Kidney (tissue), 13 donors: ENCODE measurements at regions not wholly inside any gene's neighbourhood (a gene's known extent, or its start where the extent isn't known, plus 50 kb on each side); places are given as distances from the start of the nearest gene placed in this dataset.

Source experiments
- DNase-seq, 5 donors: peaks; one replicate each; pipeline ENCODE4 v3.0.0-alpha.2; 2013 to 2020
- FAIRE-seq: peaks from 2 replicates; lab custom pipeline; 2012; peaks lifted over from hg19 to GRCh38; lab: Jason Lieb, UNC
- H3K27ac ChIP-seq, 2 donors: one replicate each; pipeline ENCODE4 v1.7.0; 2013; ENCODE audit warnings: low read depth in 2 of 2, low read length in 2 of 2, inconsistent platforms in 1 of 2
- H3K27me3 ChIP-seq: one replicate; pipeline ENCODE4 v1.7.1; 2013; ENCODE audit warnings: low read length, inconsistent platforms; ENCODE audit not compliant: control insufficient read depth, insufficient read depth
- H3K36me3 ChIP-seq, 3 donors: one replicate each; pipeline versions ENCODE4 v1.7.0 to v1.7.1; 2013; ENCODE audit warnings: low read length in 3 of 3, control low read depth in 1 of 3, inconsistent platforms in 1 of 3; ENCODE audit not compliant: insufficient read depth in 3 of 3, control insufficient read depth in 2 of 3
- H3K4me1 ChIP-seq, 3 donors: one replicate each; pipeline versions ENCODE4 v1.7.0 to v1.7.1; 2013; ENCODE audit warnings: low read length in 3 of 3, inconsistent platforms in 1 of 3, low read depth in 1 of 3; ENCODE audit not compliant: control insufficient read depth in 2 of 3, insufficient read depth in 2 of 3
- H3K4me3 ChIP-seq, 3 donors: one replicate each; pipeline versions ENCODE4 v1.7.0 to v1.8.1; 2013; ENCODE audit warnings: low read length in 3 of 3, control low read depth in 1 of 3, inconsistent platforms in 1 of 3
- H3K9ac ChIP-seq, 3 donors: one replicate each; pipeline versions ENCODE4 v1.7.0 to v1.7.1; 2013; ENCODE audit warnings: low read length in 3 of 3, control low read depth in 1 of 3, inconsistent platforms in 1 of 3
- H3K9me3 ChIP-seq, 3 donors: one replicate each; pipeline versions ENCODE4 v1.7.0 to v1.7.1; 2013; ENCODE audit warnings: low read length in 3 of 3, control low read depth in 1 of 3, inconsistent platforms in 1 of 3; ENCODE audit not compliant: control insufficient read depth in 2 of 3, insufficient read depth in 1 of 3
- CTCF ChIP-seq: IDR thresholded peaks from 3 replicates; pipeline ENCODE4 v1.5.1; 2012; ENCODE audit warnings: mild to moderate bottlenecking, moderate library complexity, borderline replicate concordance; ENCODE audit not compliant: insufficient read depth; ENCODE audit errors: extremely low read depth
- intact Hi-C: fragments of 100-400 bp; cut with DNase I; formaldehyde crosslinking; loops from one replicate; pipeline ENCODE4 v1.11.1; 2022
- donor health status: control.
- donor health status: control.
- donor health status: control.
- donor health status: control.
- donor health status: control.
- donor health status: DM: yes; HTN: yes; CAD: no.
- donor health status: Normal renal cell carcinoma (clear cell type).

GRCh38 chr14:40445020-40445419 lies 1012.8 kb upstream of the FBXO33 start:
- intact Hi-C loops = no loop called here

GRCh38 chr14:40436551-40436950 lies 1004.3 kb upstream of the FBXO33 start:
- no peaks in the 10 kb centered on the region for H3K36me3 ChIP-seq
- no peaks in the 10 kb centered on the region for H3K27me3 ChIP-seq
- no peak overlapping the region for H3K9ac ChIP-seq
- H3K27ac ChIP-seq = no peak overlapping the region
- intact Hi-C loops = no loop called here
- DNase-seq (no peak), FAIRE-seq (no peak)
- no peaks in the 10 kb centered on the region for H3K9me3 ChIP-seq
- H3K4me3 ChIP-seq = no peak overlapping the region
- no peak for TF ChIP-seq CTCF
- H3K4me1 ChIP-seq = no peaks in the 10 kb centered on the region

More at GRCh38 chr14:40445020-40445419, 1012.8 kb upstream of the FBXO33 start:
- Histone ChIP-seq H3K36me3 (no peaks in the 10 kb centered on the region), H3K9ac (no peak overlapping the region), H3K4me1 (no peaks in the 10 kb centered on the region), H3K4me3 (no peak overlapping the region), H3K27ac (no peak overlapping the region), H3K9me3 (no peaks in the 10 kb centered on the region), H3K27me3 (no peaks in the 10 kb centered on the region)
- TF ChIP-seq CTCF = no peak
- FAIRE-seq (no peak), DNase-seq (no peak)

- no peak for FAIRE-seq
- H3K9me3 ChIP-seq = no peaks in the 10 kb centered on the region
- no peak overlapping the region for H3K9ac ChIP-seq
- intact Hi-C loops = no loop called here
- no peaks in the 10 kb centered on the region for H3K27me3 ChIP-seq
- no peaks in the 10 kb centered on the region for H3K36me3 ChIP-seq
- peak; percentile 68 for TF ChIP-seq CTCF
- peak overlapping the region in 1 of 3 donors; percentile 44 for H3K4me3 ChIP-seq
- peak in 3 of 5 donors; percentile 20 to 43 (median 33) for DNase-seq
- H3K27ac ChIP-seq = no peak overlapping the region
- no peaks in the 10 kb centered on the region for H3K4me1 ChIP-seq
These were observed 985.7 kb upstream of the FBXO33 start for GRCh38 chr14:40417777-40418401.

- no peaks in the 10 kb centered on the region for H3K9me3 ChIP-seq
- H3K36me3 ChIP-seq = no peaks in the 10 kb centered on the region
- no peak for TF ChIP-seq CTCF
- no peak overlapping the region for H3K9ac ChIP-seq
- intact Hi-C loops = no loop called here
- H3K4me3 ChIP-seq = no peak overlapping the region
- H3K4me1 ChIP-seq = no peaks in the 10 kb centered on the region
- DNase-seq (no peak), FAIRE-seq (no peak)
- H3K27me3 ChIP-seq = no peaks in the 10 kb centered on the region
- no peak overlapping the region for H3K27ac ChIP-seq
These were observed 984.3 kb upstream of the FBXO33 start for GRCh38 chr14:40416565-40416964.
